NCI-H510A treated with DMSO at 0.1 percent for 48 hours (cell line): ENCODE measurements at regions not wholly inside any gene's neighbourhood (a gene's known extent, or its start where the extent isn't known, plus 50 kb on each side); places are given as distances from the start of the nearest gene placed in this dataset.
"Not testable (repeated sequence)": the region's sequence is repeated elsewhere in the genome, so short reads cannot be mapped to it uniquely, and the experiment has no call there.

ENCODE experiments used
- DNase-seq: peaks from one replicate; lab custom pipeline; 2025; lab: John Stamatoyannopoulos, UW

- DNase-seq, result no peak
These were observed 372.7 kb downstream of the PSAT1 start for GRCh38 chr9:78669591-78669990.

- no peak for DNase-seq
These were observed 374.9 kb downstream of the PSAT1 start for GRCh38 chr9:78671785-78672184.

- DNase-seq, result no peak
These were observed 377.9 kb downstream of the PSAT1 start for GRCh38 chr9:78674874-78675273.

- DNase-seq, result no peak
These were observed 379.1 kb downstream of the PSAT1 start for GRCh38 chr9:78676009-78676408.

- no peak for DNase-seq
These were observed 379.7 kb downstream of the PSAT1 start for GRCh38 chr9:78676623-78677022.

GRCh38 chr9:78677326-78677725 is 380.4 kb downstream of the PSAT1 start:
- no peak for DNase-seq

GRCh38 chr9:78678877-78679276 is 382.0 kb downstream of the PSAT1 start:
- no peak for DNase-seq

- no peak for DNase-seq
These were observed 383.3 kb downstream of the PSAT1 start for GRCh38 chr9:78680196-78680595.

GRCh38 chr9:78682216-78682615 is 385.3 kb downstream of the PSAT1 start:
- no peak for DNase-seq

- no peak for DNase-seq
These were observed 388.5 kb downstream of the PSAT1 start for GRCh38 chr9:78685471-78685870.

GRCh38 chr9:78688796-78689195 is 391.9 kb downstream of the PSAT1 start:
- no peak for DNase-seq

GRCh38 chr9:78691542-78691941 is 394.6 kb downstream of the PSAT1 start:
- no peak for DNase-seq

GRCh38 chr9:78692871-78693270 is 395.9 kb downstream of the PSAT1 start:
- DNase-seq, result no peak

- no peak for DNase-seq
These were observed 398.0 kb downstream of the PSAT1 start for GRCh38 chr9:78694974-78695373.

- DNase-seq, result peak; percentile 47
These were observed 398.6 kb downstream of the PSAT1 start for GRCh38 chr9:78695519-78695918.

- DNase-seq, result no peak
These were observed 400.7 kb downstream of the PSAT1 start for GRCh38 chr9:78697618-78698017.

- no peak for DNase-seq
These were observed 401.4 kb downstream of the PSAT1 start for GRCh38 chr9:78698371-78698770.

GRCh38 chr9:78699217-78699616 is 402.3 kb downstream of the PSAT1 start:
- not testable (repeated sequence) for DNase-seq

- DNase-seq, result not testable (repeated sequence)
These were observed 407.2 kb downstream of the PSAT1 start for GRCh38 chr9:78704153-78704552.

- no peak for DNase-seq
These were observed 410.2 kb downstream of the PSAT1 start for GRCh38 chr9:78707080-78707479.

- no peak for DNase-seq
These were observed 410.6 kb downstream of the PSAT1 start for GRCh38 chr9:78707481-78707991.

GRCh38 chr9:78712903-78713613 is 416.1 kb downstream of the PSAT1 start:
- no peak for DNase-seq

- DNase-seq, result no peak
These were observed 416.9 kb downstream of the PSAT1 start for GRCh38 chr9:78713614-78714405.
